Iris pigment epithelial cell (primary cell): ENCODE measurements at regions not wholly inside any gene's neighbourhood (a gene's known extent, or its start where the extent isn't known, plus 50 kb on each side); places are given as distances from the start of the nearest gene placed in this dataset.
"Not testable (repeated sequence)": the region's sequence is repeated elsewhere in the genome, so short reads cannot be mapped to it uniquely, and the experiment has no call there.

Experiments used
- DNase-seq: peaks from one replicate; pipeline ENCODE4 v3.0.0-alpha.2; 2011; ENCODE audit warnings: low read depth

GRCh38 chr2:144011098-144011497, 508.8 kb downstream of the ZEB2 start:
- no peak for DNase-seq

GRCh38 chr2:144010096-144010836, 509.7 kb downstream of the ZEB2 start:
- DNase-seq, result no peak

GRCh38 chr2:144006139-144006538, 513.8 kb downstream of the ZEB2 start:
- no peak for DNase-seq

GRCh38 chr2:144004742-144005141, 515.2 kb downstream of the ZEB2 start:
- no peak for DNase-seq

GRCh38 chr2:144003460-144004075, 516.4 kb downstream of the ZEB2 start:
- no peak for DNase-seq

- no peak for DNase-seq
These were observed 522.9 kb downstream of the ZEB2 start for GRCh38 chr2:143996974-143997373.

GRCh38 chr2:143994961-143995360, 525.0 kb downstream of the ZEB2 start:
- DNase-seq, result no peak

- DNase-seq, result not testable (repeated sequence)
These were observed 528.3 kb downstream of the ZEB2 start for GRCh38 chr2:143991596-143991995.

GRCh38 chr2:143988082-143988481, 531.8 kb downstream of the ZEB2 start:
- DNase-seq, result no peak

- DNase-seq, result no peak
These were observed 538.5 kb downstream of the ZEB2 start for GRCh38 chr2:143981428-143981827.

GRCh38 chr2:143977356-143977755, 542.6 kb downstream of the ZEB2 start:
- no peak for DNase-seq

- no peak for DNase-seq
These were observed 544.7 kb downstream of the ZEB2 start for GRCh38 chr2:143975216-143975615.

- peak; percentile 61 for DNase-seq
These were observed 545.7 kb downstream of the ZEB2 start for GRCh38 chr2:143974262-143974661.

- DNase-seq, result no peak
These were observed 551.1 kb downstream of the ZEB2 start for GRCh38 chr2:143968860-143969259.

GRCh38 chr2:143968360-143968759, 551.6 kb downstream of the ZEB2 start:
- DNase-seq, result no peak

GRCh38 chr2:143965493-143966164, 554.3 kb downstream of the ZEB2 start:
- DNase-seq, result no peak

GRCh38 chr2:143964891-143965290, 555.0 kb downstream of the ZEB2 start:
- DNase-seq, result no peak

GRCh38 chr2:143960177-143960576, 559.7 kb downstream of the ZEB2 start:
- peak; percentile 10 for DNase-seq

- no peak for DNase-seq
These were observed 562.6 kb downstream of the ZEB2 start for GRCh38 chr2:143957321-143957720.

GRCh38 chr2:143955401-143956065, 564.4 kb downstream of the ZEB2 start:
- peak; percentile 82 for DNase-seq

- DNase-seq, result no peak
These were observed 565.1 kb downstream of the ZEB2 start for GRCh38 chr2:143954844-143955243.

GRCh38 chr2:143954186-143954585, 565.7 kb downstream of the ZEB2 start:
- DNase-seq, result peak; percentile 45
